Muscle of leg (tissue), 3 donors: ENCODE measurements at regions not wholly inside any gene's neighbourhood (a gene's known extent, or its start where the extent isn't known, plus 50 kb on each side); places are given as distances from the start of the nearest gene placed in this dataset.
A peak's percentile ranks its signal among the peaks of the same experiment; 100 is the strongest.

ENCODE experiments used
- DNase-seq: peaks from one replicate; pipeline ENCODE4 v3.0.0; 2013
- H3K27ac ChIP-seq: one replicate; pipeline ENCODE4 v1.5.1; 2013; ENCODE audit warnings: mild to moderate bottlenecking, low read length, control low read depth
- H3K27me3 ChIP-seq: one replicate; pipeline ENCODE4 v1.6.1; 2013; ENCODE audit warnings: low read length; ENCODE audit not compliant: control insufficient read depth, insufficient read depth
- H3K36me3 ChIP-seq: one replicate; pipeline ENCODE4 v1.6.1; 2013; ENCODE audit warnings: low read length; ENCODE audit not compliant: control insufficient read depth, insufficient read depth
- H3K4me1 ChIP-seq: one replicate; pipeline ENCODE4 v1.6.1; 2013; ENCODE audit warnings: low read length; ENCODE audit not compliant: control insufficient read depth, insufficient read depth
- H3K4me3 ChIP-seq: one replicate; pipeline ENCODE4 v1.5.1; 2013; ENCODE audit warnings: low read length, control low read depth
- H3K9me3 ChIP-seq: replicated peaks from 2 replicates; pipeline ENCODE4 v1.6.1; 2013; ENCODE audit warnings: low read depth, low read length; ENCODE audit not compliant: control insufficient read depth
- WGBS: methylation state at CpG from one replicate; pipeline ENCODE4 v1.1.5; 2013; ENCODE audit warnings: missing lambda C conversion rate; ENCODE audit not compliant: insufficient coverage; 5-methylcytosine and 5-hydroxymethylcytosine counted together

- H3K36me3 ChIP-seq, result no peaks in the 10 kb centered on the region
- WGBS, result 91% methylated on average over 1 of the region's 2 CpGs
- H3K27me3 ChIP-seq, result no peaks in the 10 kb centered on the region
- H3K4me3 ChIP-seq, result no peak overlapping the region
- H3K4me1 ChIP-seq, result no peaks in the 10 kb centered on the region
- no peaks in the 10 kb centered on the region for H3K9me3 ChIP-seq
- DNase-seq, result no peak
- no peak overlapping the region for H3K27ac ChIP-seq
Observed at GRCh38 chr12:24393071-24393470, 443.6 kb upstream of the SOX5 start.

- Histone ChIP-seq H3K4me1 (no peaks in the 10 kb centered on the region), H3K9me3 (no peaks in the 10 kb centered on the region), H3K27me3 (no peaks in the 10 kb centered on the region), H3K27ac (no peak overlapping the region), H3K4me3 (no peak overlapping the region), H3K36me3 (no peaks in the 10 kb centered on the region)
- no CpG with 5 or more reads among the region's 1 CpG for WGBS
- DNase-seq, result no peak
Observed at GRCh38 chr12:24389394-24389793, 439.9 kb upstream of the SOX5 start.

- Histone ChIP-seq H3K36me3 (no peaks in the 10 kb centered on the region), H3K9me3 (no peaks in the 10 kb centered on the region), H3K27ac (no peak overlapping the region), H3K27me3 (no peaks in the 10 kb centered on the region), H3K4me1 (no peaks in the 10 kb centered on the region), H3K4me3 (no peak overlapping the region)
- no peak for DNase-seq
- 90% methylated on average over 2 of the region's 3 CpGs for WGBS
Observed at GRCh38 chr12:24387381-24387780, 437.9 kb upstream of the SOX5 start.

- WGBS, result 33% methylated on average over 1 of the region's 3 CpGs
- H3K27ac ChIP-seq, result no peak overlapping the region
Observed at GRCh38 chr12:24386836-24387235, 437.4 kb upstream of the SOX5 start.

GRCh38 chr12:24381790-24382189 is 432.3 kb upstream of the SOX5 start:
- no peak for DNase-seq
- no CpG with 5 or more reads among the region's 3 CpGs for WGBS

More at GRCh38 chr12:24386836-24387235, 437.4 kb upstream of the SOX5 start:
- H3K9me3 ChIP-seq, result no peaks in the 10 kb centered on the region
- no peak overlapping the region for H3K4me3 ChIP-seq
- DNase-seq, result no peak
- no peaks in the 10 kb centered on the region for H3K36me3 ChIP-seq
- H3K4me1 ChIP-seq, result no peaks in the 10 kb centered on the region
- no peaks in the 10 kb centered on the region for H3K27me3 ChIP-seq

GRCh38 chr12:24379861-24380521 is 430.5 kb upstream of the SOX5 start:
- no peak for DNase-seq
- Histone ChIP-seq H3K9me3 (no peaks in the 10 kb centered on the region), H3K27me3 (no peaks in the 10 kb centered on the region), H3K4me1 (no peaks in the 10 kb centered on the region), H3K4me3 (no peak overlapping the region), H3K27ac (no peak overlapping the region), H3K36me3 (no peaks in the 10 kb centered on the region)
- no CpG with 5 or more reads among the region's 5 CpGs for WGBS

More at GRCh38 chr12:24381790-24382189, 432.3 kb upstream of the SOX5 start:
- no peak overlapping the region for H3K27ac ChIP-seq
- H3K9me3 ChIP-seq, result no peaks in the 10 kb centered on the region
- H3K36me3 ChIP-seq, result no peaks in the 10 kb centered on the region
- H3K4me3 ChIP-seq, result no peak overlapping the region
- no peaks in the 10 kb centered on the region for H3K4me1 ChIP-seq
- H3K27me3 ChIP-seq, result no peaks in the 10 kb centered on the region

- no peak overlapping the region for H3K4me3 ChIP-seq
- WGBS, result 18% methylated on average over 2 of the region's 3 CpGs
- no peaks in the 10 kb centered on the region for H3K27me3 ChIP-seq
- DNase-seq, result no peak
- no peaks in the 10 kb centered on the region for H3K9me3 ChIP-seq
- no peaks in the 10 kb centered on the region for H3K4me1 ChIP-seq
- no peaks in the 10 kb centered on the region for H3K36me3 ChIP-seq
- no peak overlapping the region for H3K27ac ChIP-seq
Observed at GRCh38 chr12:24379433-24379832, 430.0 kb upstream of the SOX5 start.

- DNase-seq, result peak; percentile 22
- WGBS, result 43% methylated on average over 8 of the region's 10 CpGs
Observed at GRCh38 chr12:24378548-24379407, 429.3 kb upstream of the SOX5 start.

GRCh38 chr12:24374452-24374851 is 425.0 kb upstream of the SOX5 start:
- Histone ChIP-seq H3K4me1 (no peaks in the 10 kb centered on the region), H3K27ac (no peak overlapping the region), H3K27me3 (no peaks in the 10 kb centered on the region), H3K9me3 (no peaks in the 10 kb centered on the region), H3K4me3 (no peak overlapping the region), H3K36me3 (no peaks in the 10 kb centered on the region)
- no peak for DNase-seq

More at GRCh38 chr12:24378548-24379407, 429.3 kb upstream of the SOX5 start:
- H3K27ac ChIP-seq, result peak overlapping the region; percentile 17
- no peaks in the 10 kb centered on the region for H3K4me1 ChIP-seq
- H3K4me3 ChIP-seq, result no peak overlapping the region
- no peaks in the 10 kb centered on the region for H3K9me3 ChIP-seq
- H3K27me3 ChIP-seq, result no peaks in the 10 kb centered on the region
- H3K36me3 ChIP-seq, result no peaks in the 10 kb centered on the region

GRCh38 chr12:24373004-24373403 is 423.5 kb upstream of the SOX5 start:
- H3K4me1 ChIP-seq, result no peaks in the 10 kb centered on the region
- no peak for DNase-seq
- no peaks in the 10 kb centered on the region for H3K36me3 ChIP-seq
- no CpG with 5 or more reads among the region's 3 CpGs for WGBS
- H3K4me3 ChIP-seq, result no peak overlapping the region
- no peaks in the 10 kb centered on the region for H3K9me3 ChIP-seq
- no peak overlapping the region for H3K27ac ChIP-seq
- H3K27me3 ChIP-seq, result no peaks in the 10 kb centered on the region
